IMR-90 (cell line): ENCODE measurements at regions not wholly inside any gene's neighbourhood (a gene's known extent, or its start where the extent isn't known, plus 50 kb on each side); places are given as distances from the start of the nearest gene placed in this dataset.

Experiments
- ATAC-seq: fragments of 200-7000 bp; cut with Tn5 transposase; 2 replicates; pipeline ENCODE4 v1.9.1; 2020; ENCODE audit warnings: low read depth, mild to moderate bottlenecking, moderate library complexity
- BruUV-seq: library from RNA; stranded (reverse); fragments of 400-500 nt; replicated peaks from 2 replicates; lab custom pipeline; 2021; lab: Mats Ljungman, UMichigan
- CTCF ChIA-PET: fragments of 300-600 bp; formaldehyde crosslinking; extraction: SDS; loops from one replicate; lab custom pipeline; 2021; ENCODE audit warnings: antibody characterized with exemption; lab: Yijun Ruan, JAX
- POLR2A ChIA-PET: fragments of 300-600 bp; sonication (Branson Sonifier 250); formaldehyde crosslinking; loops from one replicate; lab custom pipeline; 2022; ENCODE audit warnings: antibody characterized with exemption; ENCODE audit not compliant: unreplicated experiment; lab: Charles Lee
- DNase-seq: peaks from one replicate; pipeline ENCODE4 v3.0.0; 2013
- H2AFZ ChIP-seq: replicated peaks from 2 replicates; pipeline ENCODE3; 2013; ENCODE audit warnings: low read length, mild to moderate bottlenecking; ENCODE audit not compliant: poor library complexity
- H2AK5ac ChIP-seq: 2 replicates; pipeline ENCODE4 v1.6.1; 2013; ENCODE audit warnings: low read depth, low read length, inconsistent platforms
- H2AK9ac ChIP-seq: replicated peaks from 2 replicates; pipeline ENCODE3; 2013; ENCODE audit warnings: mild to moderate bottlenecking, low read depth, low read length, moderate library complexity; ENCODE audit not compliant: poor library complexity
- H2BK120ac ChIP-seq: 2 replicates; pipeline ENCODE4 v1.6.1; 2013; ENCODE audit warnings: low read depth, low read length, inconsistent platforms
- H2BK15ac ChIP-seq: 3 replicates; pipeline ENCODE4 v1.6.1; 2013; ENCODE audit warnings: low read depth, low read length, inconsistent platforms
- H2BK20ac ChIP-seq: 2 replicates; pipeline ENCODE4 v1.6.1; 2013; ENCODE audit warnings: low read depth, mild to moderate bottlenecking, inconsistent platforms, low read length, moderate library complexity
- H2BK5ac ChIP-seq: 2 replicates; pipeline ENCODE4 v1.6.1; 2013; ENCODE audit warnings: mild to moderate bottlenecking, low read depth, low read length, inconsistent platforms; ENCODE audit not compliant: poor library complexity, severe bottlenecking
- H3K14ac ChIP-seq: replicated peaks from 2 replicates; pipeline ENCODE4 v1.6.1; 2013; ENCODE audit warnings: low read depth, low read length, inconsistent platforms
- H3K18ac ChIP-seq: 2 replicates; pipeline ENCODE4 v1.6.1; 2013; ENCODE audit warnings: low read depth, low read length, control low read depth
- H3K23ac ChIP-seq: 2 replicates; pipeline ENCODE4 v1.6.1; 2013; ENCODE audit warnings: low read depth, low read length, inconsistent platforms
- H3K27ac ChIP-seq: 2 replicates; pipeline ENCODE4 v1.5.1; 2013; ENCODE audit warnings: mild to moderate bottlenecking, control low read depth, low read length; ENCODE audit not compliant: insufficient read depth
- H3K27me3 ChIP-seq: 2 replicates; pipeline ENCODE4 v1.6.1; 2013; ENCODE audit warnings: low read length; ENCODE audit not compliant: control insufficient read depth, insufficient read depth
- H3K36me3 ChIP-seq: 2 replicates; pipeline ENCODE4 v1.6.1; 2013; ENCODE audit warnings: low read length, mixed read lengths; ENCODE audit not compliant: control insufficient read depth, insufficient read depth
- H3K4ac ChIP-seq: 2 replicates; pipeline ENCODE4 v1.6.1; 2013; ENCODE audit warnings: low read depth, low read length, inconsistent platforms
- H3K4me1 ChIP-seq: 2 replicates; pipeline ENCODE4 v1.6.1; 2013; ENCODE audit warnings: low read length, mixed read lengths; ENCODE audit not compliant: control insufficient read depth, insufficient read depth
- H3K4me2 ChIP-seq: 2 replicates; pipeline ENCODE4 v1.6.1; 2013; ENCODE audit warnings: low read depth, mild to moderate bottlenecking, control low read depth, low read length, moderate library complexity
- H3K4me3 ChIP-seq: 2 replicates; pipeline ENCODE4 v1.5.1; 2013; ENCODE audit warnings: low read depth, mild to moderate bottlenecking, control low read depth, low read length, moderate library complexity; ENCODE audit not compliant: insufficient read depth
- H3K56ac ChIP-seq: 2 replicates; pipeline ENCODE4 v1.6.1; 2013; ENCODE audit warnings: low read length, inconsistent platforms; ENCODE audit not compliant: insufficient read depth; ENCODE audit errors: extremely low read depth
- H3K79me1 ChIP-seq, 2 experiments: 2 replicates each; pipeline ENCODE4 v1.6.1; 2013; ENCODE audit warnings: low read length in 2 of 2, inconsistent platforms in 1 of 2, low read depth in 1 of 2
- H3K9ac ChIP-seq: 2 replicates; pipeline ENCODE4 v1.6.1; 2013; ENCODE audit warnings: low read depth, low read length, control low read depth
- H3K9me1 ChIP-seq: 2 replicates; pipeline ENCODE4 v1.6.1; 2013; ENCODE audit warnings: low read length, inconsistent platforms; ENCODE audit not compliant: insufficient read depth
- H3K9me3 ChIP-seq: 2 replicates; pipeline ENCODE4 v1.6.1; 2013; ENCODE audit warnings: low read length; ENCODE audit not compliant: control insufficient read depth, insufficient read depth
- H4K20me1 ChIP-seq: 2 replicates; pipeline ENCODE4 v1.6.1; 2013; ENCODE audit warnings: low read length, inconsistent platforms; ENCODE audit not compliant: insufficient read depth
- H4K5ac ChIP-seq: 2 replicates; pipeline ENCODE4 v1.6.1; 2013; ENCODE audit warnings: mild to moderate bottlenecking, low read depth, low read length, control low read depth
- H4K8ac ChIP-seq, 2 experiments: 2 replicates each; pipeline ENCODE4 v1.6.1; 2013; ENCODE audit warnings: low read depth in 2 of 2, low read length in 2 of 2, control low read depth in 1 of 2, inconsistent platforms in 1 of 2
- H4K91ac ChIP-seq: 2 replicates; pipeline ENCODE4 v1.6.1; 2013; ENCODE audit warnings: low read depth, low read length, inconsistent platforms; ENCODE audit not compliant: insufficient read depth
- BHLHE40 ChIP-seq: fragments of 150-350 bp; IDR thresholded peaks from 2 replicates; pipeline ENCODE4 v1.6.1; 2016; ENCODE audit warnings: mild to moderate bottlenecking, low read depth, low read length
- CEBPB ChIP-seq: IDR thresholded peaks from 2 replicates; pipeline ENCODE4 v1.6.1; 2012; ENCODE audit warnings: low read depth, low read length, improper control_type of control experiment
- MAFK ChIP-seq: IDR thresholded peaks from 2 replicates; pipeline ENCODE4 v1.6.1; 2012; ENCODE audit warnings: low read depth, low read length, improper control_type of control experiment
- WGBS, 2 experiments: methylation state at CpG; one replicate each; pipeline versions ENCODE4 v1.1.5 to v1.1.7; 2013; ENCODE audit warnings: missing lambda C conversion rate in 2 of 2; ENCODE audit not compliant: insufficient read length in 1 of 2; ENCODE audit errors: extremely low coverage in 2 of 2; 5-methylcytosine and 5-hydroxymethylcytosine counted together
- dilution Hi-C: fragments of 300-500 bp; cut with HindIII; formaldehyde crosslinking; loops from one replicate; pipeline ENCODE4 v1.14.3; 2018; ENCODE audit warnings: low sequenced_read_pairs; ENCODE audit not compliant: unreplicated experiment
- in situ Hi-C: fragments of 300-500 bp; cut with MboI; formaldehyde crosslinking; loops from 3 replicates; pipeline ENCODE4 v1.14.3; 2019; ENCODE audit warnings: low sequenced_read_pairs, inconsistent platforms, mixed read lengths
- intact Hi-C: fragments of 100-400 bp; cut with micrococcal nuclease; formaldehyde crosslinking; loops from 2 replicates; pipeline ENCODE4 v1.10.0; 2022

- no peak overlapping the region for H3K14ac ChIP-seq
Observed at GRCh38 chr3:117962750-117963149, 1071.9 kb downstream of the IGSF11 start.

More at GRCh38 chr3:117962750-117963149, 1071.9 kb downstream of the IGSF11 start:
- in situ Hi-C loops (no loop called here), intact Hi-C loops (no loop called here), dilution Hi-C loops (no loop called here)
- Histone ChIP-seq H3K79me1 (no peaks in the 10 kb centered on the region), H3K9me3 (no peaks in the 10 kb centered on the region), H3K27ac (no peak overlapping the region), H3K4me1 (peaks cover 4% of the 10 kb centered on the region), H3K18ac (peak overlapping the region; percentile 88; the same call in 1 of the 2 replicates), H3K4ac (no peak overlapping the region), H3K36me3 (no peaks in the 10 kb centered on the region), H3K23ac (no peak overlapping the region), H2BK20ac (peak overlapping the region; percentile 72; the same call in 1 of the 2 replicates), H2AFZ (no peak overlapping the region), H3K4me3 (no peak overlapping the region), H4K91ac (no peak overlapping the region), H3K4me2 (peak overlapping the region; percentile 72; the same call in 1 of the 2 replicates), H3K56ac (no peak overlapping the region), H2BK120ac (peak overlapping the region; percentile 44; the same call in 1 of the 2 replicates), H2BK15ac (no peak overlapping the region), H4K8ac (peak overlapping the region in 1 of 2 experiments; percentile 45; a peak in 1 of 4 replicates), H2AK9ac (no peak overlapping the region), H4K20me1 (no peaks in the 10 kb centered on the region), H3K27me3 (no peaks in the 10 kb centered on the region), H4K5ac (peak overlapping the region; percentile 78; the same call in 1 of the 2 replicates), H3K9me1 (no peaks in the 10 kb centered on the region), H3K9ac (no peak overlapping the region), H2AK5ac (no peak overlapping the region), H2BK5ac (peak overlapping the region; percentile 67)
- ChIA-PET POLR2A (interaction anchor here (0.5 kb wide), 1 partner anchor 125 kb away, joined by 3 read pairs; no protein-coding TSS in a partner anchor), CTCF (interaction anchor here (1.1 kb wide), 1 partner anchor 9 kb away, joined by 3 read pairs; no protein-coding TSS in a partner anchor)
- BruUV-seq = no TSS peak
- TF ChIP-seq MAFK (0 out of 2 replicates have a peak, but pooled peaks have one; percentile 10), BHLHE40 (no peak), CEBPB (peak; percentile 24; the same call in 1 of the 2 replicates)
- DNase-seq = peak; percentile 79
- WGBS, 2 experiments = no CpG with 5 or more reads among the region's 2 CpGs
- ATAC-seq = peak; percentile 79
